Skeletal muscle satellite cell (primary cell): ENCODE measurements at regions not wholly inside any gene's neighbourhood (a gene's known extent, or its start where the extent isn't known, plus 50 kb on each side); places are given as distances from the start of the nearest gene placed in this dataset.
"Not testable (repeated sequence)": the region's sequence is repeated elsewhere in the genome, so short reads cannot be mapped to it uniquely, and the experiment has no call there.

Source experiments
- H3K27me3 ChIP-seq: 2 replicates; pipeline ENCODE4 v1.7.0; 2013; ENCODE audit warnings: low read length; ENCODE audit not compliant: control insufficient read depth, insufficient read depth
- H3K36me3 ChIP-seq: 2 replicates; pipeline ENCODE4 v1.7.0; 2013; ENCODE audit warnings: mild to moderate bottlenecking, control low read depth, low read length; ENCODE audit not compliant: insufficient read depth
- H3K4me1 ChIP-seq: 2 replicates; pipeline ENCODE4 v1.7.0; 2013; ENCODE audit warnings: low read length; ENCODE audit not compliant: control insufficient read depth, insufficient read depth
- H3K4me2 ChIP-seq: 2 replicates; pipeline ENCODE4 v1.7.0; 2013; ENCODE audit warnings: mild to moderate bottlenecking, low read length
- H3K4me3 ChIP-seq: 2 replicates; pipeline ENCODE4 v1.7.0; 2013; ENCODE audit warnings: low read length
- H3K9ac ChIP-seq: 2 replicates; pipeline ENCODE4 v1.7.0; 2013; ENCODE audit warnings: mild to moderate bottlenecking, low read depth, low read length, moderate library complexity
- H3K9me3 ChIP-seq: replicated peaks from 2 replicates; pipeline ENCODE4 v1.7.0; 2013; ENCODE audit warnings: mild to moderate bottlenecking, control low read depth, low read length

DNA sequence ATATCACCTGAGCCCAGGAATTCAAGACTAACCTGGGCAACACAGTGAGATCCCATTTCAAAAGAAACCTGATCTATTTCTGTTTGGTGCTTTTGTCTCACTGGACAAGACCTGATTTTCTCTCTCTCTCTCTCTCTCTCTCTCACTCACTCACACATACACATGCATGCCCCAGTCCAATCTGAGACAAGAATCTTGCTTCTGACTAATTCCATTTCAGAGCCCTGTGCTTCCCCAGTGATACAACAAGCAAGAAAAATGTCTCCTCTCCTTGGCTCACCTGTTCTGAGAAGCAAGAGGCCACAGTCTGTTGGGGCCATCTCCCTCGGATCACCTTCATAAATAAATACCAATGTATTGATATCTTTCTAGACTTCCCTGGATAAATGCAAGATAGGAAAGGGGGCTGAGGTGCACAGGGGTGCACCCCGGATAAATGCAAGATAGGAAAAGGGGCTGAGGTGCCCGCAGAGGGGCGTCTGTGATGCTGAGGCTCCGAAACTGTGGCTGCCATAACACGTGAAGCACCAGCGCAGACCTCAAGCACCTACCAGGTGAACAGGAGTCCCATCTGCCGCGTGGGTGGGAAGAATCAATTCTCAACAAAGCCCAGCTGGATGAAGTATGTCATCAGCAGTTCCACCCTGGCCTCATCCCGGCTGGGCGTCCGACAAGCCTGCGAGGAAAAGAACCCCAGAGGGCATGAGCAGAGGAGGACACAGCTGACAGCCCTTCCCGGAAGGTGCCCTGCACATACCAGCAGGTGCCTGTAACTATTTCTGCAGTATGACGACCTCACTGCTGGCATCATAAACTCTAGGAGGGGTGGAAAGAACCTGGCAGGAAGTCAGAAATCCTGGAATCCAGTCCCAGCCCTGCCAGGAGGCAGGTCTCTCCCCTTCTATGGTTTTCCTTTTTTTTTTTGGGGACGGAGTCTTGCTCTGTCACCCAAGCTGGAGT lies 280.0 kb downstream of the GOLGA6L6 start:
- H3K36me3 ChIP-seq, H3K4me3 ChIP-seq, H3K27me3 ChIP-seq, H3K9ac ChIP-seq, H3K4me2 ChIP-seq, H3K4me1 ChIP-seq: not testable (repeated sequence)
- H3K9me3 ChIP-seq: peaks cover 15% of the 10 kb centered on the region

DNA sequence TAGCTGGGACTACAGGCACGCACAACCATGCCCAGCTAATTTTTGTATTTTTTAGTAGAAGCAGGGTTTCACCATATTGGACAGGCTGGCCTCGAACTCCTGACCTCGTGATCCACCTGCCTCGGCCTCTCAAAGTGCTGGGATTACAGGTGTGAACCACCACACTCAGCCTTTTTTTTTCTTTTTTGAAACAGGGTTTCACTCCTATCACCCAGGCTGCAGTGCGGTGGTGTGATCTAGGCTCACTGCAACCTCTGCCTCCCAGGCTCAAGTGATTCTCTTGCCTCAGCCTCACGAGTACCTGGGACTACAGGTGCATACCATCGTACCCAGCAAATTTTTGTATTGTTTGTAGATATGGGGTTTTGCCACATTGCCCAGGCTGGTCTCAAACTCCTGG lies 280.9 kb downstream of the GOLGA6L6 start:
- H3K27me3 ChIP-seq, H3K4me2 ChIP-seq, H3K9ac ChIP-seq, H3K4me1 ChIP-seq, H3K36me3 ChIP-seq, H3K4me3 ChIP-seq: not testable (repeated sequence)
- H3K9me3 ChIP-seq: peaks cover 15% of the 10 kb centered on the region

DNA sequence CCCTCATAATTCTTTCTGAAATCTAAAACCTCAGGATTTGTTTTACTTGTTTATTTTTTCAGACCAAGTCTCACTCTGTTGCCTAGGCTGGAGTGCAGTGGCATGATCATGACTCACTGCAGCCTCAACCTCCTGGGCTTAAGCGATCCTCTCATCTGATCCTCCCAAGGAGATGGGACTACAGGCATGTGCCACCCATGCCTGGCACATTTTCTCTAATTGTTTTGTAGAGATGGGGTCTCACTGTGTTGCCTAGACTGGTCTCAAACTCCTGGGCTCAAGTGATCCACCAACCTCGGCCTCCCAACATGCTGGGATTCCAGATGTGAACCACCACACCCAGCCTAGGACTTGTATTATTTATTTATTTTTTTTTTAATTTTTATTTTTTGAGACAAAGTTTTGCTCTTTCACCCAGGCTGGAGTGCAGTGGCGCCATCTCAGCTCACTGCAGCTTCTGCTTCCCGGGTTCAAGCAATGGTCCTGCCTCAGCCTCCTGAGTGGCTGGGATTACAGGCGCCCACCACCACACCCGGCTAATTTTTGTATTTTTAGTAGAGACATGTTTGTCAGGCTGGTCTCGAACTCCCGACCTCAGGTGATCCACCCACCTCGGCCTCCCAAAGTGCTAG lies 281.9 kb downstream of the GOLGA6L6 start:
- H3K4me2 ChIP-seq, H3K4me1 ChIP-seq, H3K36me3 ChIP-seq, H3K4me3 ChIP-seq, H3K9ac ChIP-seq, H3K27me3 ChIP-seq: not testable (repeated sequence)
- H3K9me3 ChIP-seq: peaks cover 15% of the 10 kb centered on the region

DNA sequence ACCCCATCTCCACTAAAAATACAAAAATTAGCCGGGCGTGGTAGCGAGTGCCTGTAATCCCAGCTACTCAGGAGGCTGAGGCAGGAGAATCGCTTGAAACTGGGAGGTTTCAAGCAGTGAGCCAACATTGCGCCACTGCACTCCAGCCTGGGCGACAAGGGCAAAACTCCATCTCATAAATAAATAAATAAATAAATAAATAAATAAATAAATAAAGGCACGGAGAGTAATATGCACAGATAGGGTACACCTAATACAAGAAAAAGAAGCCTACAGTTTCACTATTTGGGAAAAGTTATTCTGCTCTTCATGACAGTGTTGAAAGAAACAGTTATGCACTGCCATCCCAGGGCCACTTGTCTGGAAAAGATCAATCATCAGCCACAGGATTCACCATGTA lies 285.2 kb downstream of the GOLGA6L6 start:
- H3K27me3 ChIP-seq, H3K9ac ChIP-seq, H3K36me3 ChIP-seq, H3K4me2 ChIP-seq, H3K4me3 ChIP-seq, H3K4me1 ChIP-seq: not testable (repeated sequence)
- peaks cover 15% of the 10 kb centered on the region for H3K9me3 ChIP-seq

DNA sequence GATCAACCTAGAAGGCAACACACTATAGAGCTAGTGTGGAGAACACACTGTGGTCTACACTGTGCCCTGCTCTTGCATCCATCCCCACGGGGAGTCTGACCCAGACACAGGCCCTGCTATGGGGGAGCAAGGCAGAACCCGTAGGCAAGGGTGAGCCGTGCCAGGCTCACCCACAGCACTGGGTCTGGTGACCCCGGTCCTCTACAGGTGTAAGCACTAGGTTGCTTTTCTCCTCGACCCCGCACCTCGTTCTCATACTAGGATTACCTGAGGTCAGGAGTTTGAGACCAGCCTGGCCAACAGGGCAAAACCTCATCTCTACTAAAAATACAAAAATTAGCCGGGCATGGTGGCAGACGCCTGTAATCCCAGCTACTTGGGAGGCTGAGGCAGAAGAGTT lies 286.0 kb downstream of the GOLGA6L6 start:
- H3K4me3 ChIP-seq, H3K27me3 ChIP-seq, H3K4me2 ChIP-seq, H3K36me3 ChIP-seq, H3K9ac ChIP-seq, H3K4me1 ChIP-seq: not testable (repeated sequence)
- H3K9me3 ChIP-seq: peaks cover 15% of the 10 kb centered on the region

DNA sequence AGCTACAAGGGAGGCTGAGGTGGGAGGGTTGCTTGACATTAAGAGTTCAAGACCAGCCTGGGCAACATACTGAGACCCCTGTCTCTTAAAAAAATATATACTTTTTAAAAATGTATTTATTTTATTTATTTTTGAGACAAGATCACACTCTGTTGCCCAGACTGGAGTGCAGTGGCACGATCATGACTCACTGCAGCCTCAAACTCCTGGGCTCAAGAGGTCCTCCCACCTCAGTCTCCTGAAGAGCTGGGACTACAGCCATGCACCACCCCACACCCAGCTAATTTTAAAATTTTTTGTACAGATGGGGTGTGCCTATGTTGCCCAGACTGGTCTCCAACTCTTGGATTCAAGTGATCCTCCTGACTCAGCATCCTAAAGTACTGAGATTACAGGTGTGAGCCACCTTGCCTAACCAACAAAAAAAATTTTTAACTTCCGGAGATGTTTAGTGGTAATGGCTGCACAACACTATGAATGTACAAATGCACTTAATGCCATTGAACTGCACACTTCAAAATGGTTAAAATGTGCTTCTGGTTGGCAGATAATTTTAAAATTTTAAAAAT lies 288.5 kb downstream of the GOLGA6L6 start:
- not testable (repeated sequence) for H3K9ac ChIP-seq, H3K4me3 ChIP-seq, H3K27me3 ChIP-seq, H3K4me1 ChIP-seq, H3K4me2 ChIP-seq, H3K36me3 ChIP-seq
- H3K9me3 ChIP-seq: peaks cover 10% of the 10 kb centered on the region

DNA sequence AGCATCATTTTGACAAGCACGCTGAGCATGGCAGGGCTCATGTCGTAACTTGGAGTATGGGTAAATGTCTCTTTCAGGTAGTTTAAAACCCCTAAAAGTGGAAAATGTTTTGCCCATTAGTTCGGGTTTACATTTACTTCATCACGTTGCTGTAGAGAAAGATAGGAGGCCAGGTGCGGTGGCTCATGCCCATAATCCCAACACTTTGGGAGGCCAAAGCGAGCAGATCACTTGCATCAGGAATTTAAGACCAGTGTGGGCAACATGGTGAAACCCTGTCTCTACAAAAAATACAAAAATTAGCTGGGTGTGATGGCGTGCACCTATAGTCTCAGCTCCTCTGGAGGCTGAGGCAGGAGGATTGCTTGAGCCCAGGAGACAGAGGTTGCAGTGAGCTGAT lies 289.6 kb downstream of the GOLGA6L6 start:
- H3K4me3 ChIP-seq, H3K9ac ChIP-seq, H3K4me1 ChIP-seq, H3K4me2 ChIP-seq, H3K9me3 ChIP-seq, H3K27me3 ChIP-seq, H3K36me3 ChIP-seq: not testable (repeated sequence)

DNA sequence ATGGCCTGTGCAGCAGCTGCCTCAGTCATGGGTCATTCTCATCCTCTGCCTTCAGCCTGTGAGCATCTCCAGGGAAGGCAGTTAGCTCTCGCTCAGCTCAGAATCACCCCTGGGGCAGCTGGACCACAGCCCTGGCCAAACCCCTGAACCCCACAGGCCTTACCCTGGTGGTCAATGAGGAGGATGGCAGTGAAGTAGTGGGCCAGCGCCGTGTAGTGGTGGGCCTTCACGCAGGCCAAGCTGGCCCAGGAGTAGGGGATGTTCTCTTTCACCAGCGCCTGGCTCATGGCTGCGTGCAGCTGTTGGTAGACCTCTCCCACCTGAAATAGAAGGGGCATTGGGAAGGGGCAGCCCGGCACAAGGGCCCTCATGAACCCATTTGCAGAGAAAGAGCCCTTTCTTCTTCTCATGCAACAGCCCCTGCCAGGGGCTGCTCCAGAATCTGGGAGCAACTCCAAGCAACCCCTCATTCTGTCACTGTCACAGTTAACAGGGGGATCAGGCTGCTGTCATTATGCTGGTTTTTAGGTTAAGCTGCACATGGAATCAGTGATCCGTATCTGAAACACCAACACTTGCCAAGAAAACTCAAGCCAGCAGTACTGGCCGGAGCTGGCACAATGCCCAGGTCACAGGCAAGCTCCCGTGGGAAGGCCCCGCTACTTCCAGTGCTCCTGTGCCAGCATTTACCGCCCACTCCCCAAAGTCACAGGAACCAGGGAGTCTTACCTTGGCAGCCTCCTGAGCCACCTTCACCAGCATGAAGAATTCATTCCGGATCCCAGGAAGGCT lies 290.2 kb downstream of the GOLGA6L6 start:
- H3K36me3 ChIP-seq, H3K9me3 ChIP-seq, H3K4me2 ChIP-seq, H3K4me1 ChIP-seq, H3K9ac ChIP-seq, H3K27me3 ChIP-seq, H3K4me3 ChIP-seq: not testable (repeated sequence)

DNA sequence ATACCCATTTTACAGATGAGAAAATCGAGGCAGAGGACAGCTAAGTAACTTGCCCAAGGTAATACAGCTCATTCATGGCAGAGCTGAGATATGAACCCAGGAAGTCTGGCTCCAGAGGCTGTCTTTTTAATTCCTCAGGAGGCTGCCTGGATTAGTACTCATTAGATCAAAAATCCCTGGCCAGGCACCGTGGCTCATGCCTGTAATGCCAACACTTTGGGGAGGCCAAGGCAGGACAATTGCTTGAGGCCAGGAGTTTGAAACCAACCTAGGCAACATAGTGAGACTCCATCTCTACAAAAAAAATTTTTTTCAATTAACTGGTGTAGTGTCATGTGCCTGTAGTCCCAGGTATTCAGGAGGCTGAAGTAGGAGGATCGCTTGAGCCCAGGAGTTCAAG lies 291.4 kb downstream of the GOLGA6L6 start:
- H3K9me3 ChIP-seq, H3K9ac ChIP-seq, H3K4me3 ChIP-seq, H3K36me3 ChIP-seq, H3K4me2 ChIP-seq, H3K27me3 ChIP-seq, H3K4me1 ChIP-seq: not testable (repeated sequence)

DNA sequence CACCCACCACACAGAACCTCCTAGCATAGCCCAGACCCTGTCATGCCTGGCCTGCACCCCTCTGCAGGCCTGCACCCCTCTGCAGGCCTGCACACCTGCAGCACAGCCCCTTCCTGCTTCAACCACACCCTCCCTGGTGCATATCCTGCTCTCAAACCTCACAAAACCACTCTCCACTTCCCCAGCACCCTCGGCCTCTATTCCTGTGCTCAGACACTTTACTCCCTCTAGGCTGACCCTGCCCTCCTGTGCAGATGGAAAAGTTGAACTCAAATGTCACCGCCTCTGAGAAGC lies 292.0 kb downstream of the GOLGA6L6 start:
- not testable (repeated sequence) for H3K27me3 ChIP-seq, H3K4me1 ChIP-seq, H3K9ac ChIP-seq, H3K4me3 ChIP-seq, H3K36me3 ChIP-seq, H3K4me2 ChIP-seq, H3K9me3 ChIP-seq

DNA sequence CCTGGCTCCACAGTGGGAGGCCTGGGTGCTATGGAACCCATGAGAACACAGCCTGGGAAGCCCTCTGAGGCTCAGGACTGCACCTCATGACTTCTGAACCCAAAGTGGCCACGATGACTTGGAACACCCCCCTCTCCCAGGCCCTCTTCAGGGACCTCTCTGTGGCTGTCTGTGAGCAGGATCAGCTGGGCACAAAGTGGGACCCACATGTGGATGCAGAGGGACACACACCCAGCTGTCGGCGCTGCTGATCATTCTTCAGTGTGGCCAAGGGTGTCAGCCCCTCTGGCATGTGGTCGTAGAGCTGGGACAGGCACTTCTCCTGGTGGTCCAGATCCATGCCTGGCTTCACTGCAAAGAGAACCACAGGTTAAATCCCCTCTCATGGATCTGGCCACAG lies 293.2 kb downstream of the GOLGA6L6 start:
- H3K27me3 ChIP-seq, H3K36me3 ChIP-seq, H3K4me2 ChIP-seq, H3K4me3 ChIP-seq, H3K4me1 ChIP-seq, H3K9me3 ChIP-seq, H3K9ac ChIP-seq: not testable (repeated sequence)
